HG02610 (cell line): ENCODE measurements at regions not wholly inside any gene's neighbourhood (a gene's known extent, or its start where the extent isn't known, plus 50 kb on each side); places are given as distances from the start of the nearest gene placed in this dataset.
"Not testable (repeated sequence)": the region's sequence is repeated elsewhere in the genome, so short reads cannot be mapped to it uniquely, and the experiment has no call there.

Experiments
- ATAC-seq: cut with Tn5 transposase; IDR thresholded peaks from one replicate; pipeline ENCODE4 v1.9.1; 2021; ENCODE audit warnings: mild to moderate bottlenecking, moderate library complexity; ENCODE audit not compliant: unreplicated experiment

DNA sequence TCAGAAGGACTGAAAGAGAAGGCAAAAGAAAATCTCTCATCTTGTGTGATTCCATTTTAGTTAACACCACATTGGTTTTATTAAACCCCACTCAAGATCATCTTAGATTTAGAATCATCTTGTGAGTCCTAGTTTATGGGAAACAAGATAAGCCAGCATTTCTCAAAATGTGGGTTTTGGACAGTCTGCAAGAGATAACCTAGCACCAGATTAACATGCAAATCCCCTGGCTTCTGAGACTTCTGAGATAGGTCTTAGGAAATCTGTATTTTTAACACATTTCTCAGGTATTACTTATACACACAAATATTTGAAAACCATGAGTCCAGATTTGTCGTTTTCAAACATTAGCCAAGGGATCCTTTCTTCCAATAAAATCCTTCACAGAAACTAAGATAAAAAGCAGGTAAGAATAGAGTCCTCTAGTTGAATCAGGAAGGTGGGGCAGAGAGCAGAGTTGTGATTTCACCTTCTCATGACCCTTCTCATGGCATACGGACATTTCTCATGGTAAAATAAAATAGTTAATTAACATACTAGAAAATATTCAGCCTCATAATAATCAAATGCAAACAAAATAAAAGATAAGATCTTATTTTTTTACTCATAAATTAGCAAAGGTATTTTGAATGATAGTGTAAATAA is 287.2 kb upstream of the FN1 start:
- no peak for ATAC-seq

DNA sequence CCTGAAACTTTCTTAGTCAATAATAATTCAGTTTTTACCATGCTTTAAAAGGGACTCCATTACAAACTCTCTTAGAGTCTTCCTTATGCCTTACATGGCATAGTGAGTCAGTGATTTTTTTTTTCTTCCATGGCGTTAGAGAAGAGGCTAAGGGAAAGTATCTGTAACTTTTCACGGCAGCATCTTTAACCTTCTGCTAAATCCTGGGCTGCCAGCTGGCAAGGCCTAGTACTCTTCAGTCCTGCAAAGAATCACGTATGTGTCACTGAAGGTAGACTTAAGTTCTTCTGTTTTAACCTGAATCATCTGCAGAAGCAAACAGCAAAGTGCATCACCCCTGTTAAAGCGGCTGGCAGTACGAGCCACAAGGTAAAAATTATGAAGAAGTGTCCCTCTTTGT is 286.3 kb upstream of the FN1 start:
- ATAC-seq = no peak

DNA sequence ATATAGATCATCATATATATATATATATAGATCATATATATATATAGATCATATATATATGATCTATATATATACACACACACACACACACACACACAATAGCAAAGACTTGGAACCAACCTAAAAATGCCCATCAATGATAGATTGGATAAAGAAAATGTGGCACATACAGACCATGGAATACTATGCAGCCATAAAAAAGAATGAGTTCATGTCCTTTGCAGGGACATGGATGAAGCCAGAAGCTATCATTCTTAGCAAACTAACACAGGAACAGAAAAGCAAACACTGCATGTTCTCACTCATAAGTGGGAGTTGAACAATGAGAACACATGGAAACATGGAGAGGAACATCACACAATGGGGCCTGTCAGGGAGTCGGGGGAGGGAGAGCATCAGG is 285.6 kb upstream of the FN1 start:
- not testable (repeated sequence) for ATAC-seq

DNA sequence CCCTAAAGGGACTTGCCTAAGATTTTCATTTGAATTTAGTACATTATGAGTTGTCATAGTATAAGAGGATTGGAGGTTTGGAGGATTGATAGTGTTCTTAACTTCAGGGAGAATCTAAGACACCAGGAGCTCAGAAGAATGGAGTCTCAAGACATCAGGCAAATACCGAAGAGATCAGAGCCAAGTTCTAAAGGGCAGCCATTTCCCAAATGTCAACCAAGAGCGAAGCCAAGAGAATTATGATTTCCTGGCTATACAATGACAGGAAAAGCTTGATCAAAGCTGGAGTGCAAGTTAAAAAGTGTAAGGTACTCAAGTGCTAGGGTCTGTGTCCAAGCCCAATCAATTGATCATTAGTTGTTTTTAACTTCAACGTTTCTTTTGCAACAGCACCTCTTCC is 283.0 kb upstream of the FN1 start:
- ATAC-seq = no peak

DNA sequence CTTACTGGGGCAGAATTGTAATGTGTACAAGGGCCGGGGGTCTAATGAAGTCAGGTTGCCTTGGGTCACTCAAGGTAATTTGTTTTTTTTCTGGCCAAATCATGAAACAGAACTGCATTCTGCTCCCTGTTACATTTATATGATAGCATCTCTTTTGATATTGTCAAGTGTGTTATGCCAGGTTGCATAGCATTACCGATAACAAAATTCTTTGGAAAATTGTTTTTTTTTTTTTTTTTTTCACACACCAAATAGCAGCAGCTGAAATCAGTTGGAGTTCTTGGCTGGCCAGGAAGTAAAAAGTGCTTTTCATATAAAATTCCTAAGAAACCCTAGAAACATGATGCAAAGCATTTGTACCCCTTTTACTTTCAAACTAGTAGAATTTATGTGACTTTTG is 282.6 kb upstream of the FN1 start:
- ATAC-seq = no peak

DNA sequence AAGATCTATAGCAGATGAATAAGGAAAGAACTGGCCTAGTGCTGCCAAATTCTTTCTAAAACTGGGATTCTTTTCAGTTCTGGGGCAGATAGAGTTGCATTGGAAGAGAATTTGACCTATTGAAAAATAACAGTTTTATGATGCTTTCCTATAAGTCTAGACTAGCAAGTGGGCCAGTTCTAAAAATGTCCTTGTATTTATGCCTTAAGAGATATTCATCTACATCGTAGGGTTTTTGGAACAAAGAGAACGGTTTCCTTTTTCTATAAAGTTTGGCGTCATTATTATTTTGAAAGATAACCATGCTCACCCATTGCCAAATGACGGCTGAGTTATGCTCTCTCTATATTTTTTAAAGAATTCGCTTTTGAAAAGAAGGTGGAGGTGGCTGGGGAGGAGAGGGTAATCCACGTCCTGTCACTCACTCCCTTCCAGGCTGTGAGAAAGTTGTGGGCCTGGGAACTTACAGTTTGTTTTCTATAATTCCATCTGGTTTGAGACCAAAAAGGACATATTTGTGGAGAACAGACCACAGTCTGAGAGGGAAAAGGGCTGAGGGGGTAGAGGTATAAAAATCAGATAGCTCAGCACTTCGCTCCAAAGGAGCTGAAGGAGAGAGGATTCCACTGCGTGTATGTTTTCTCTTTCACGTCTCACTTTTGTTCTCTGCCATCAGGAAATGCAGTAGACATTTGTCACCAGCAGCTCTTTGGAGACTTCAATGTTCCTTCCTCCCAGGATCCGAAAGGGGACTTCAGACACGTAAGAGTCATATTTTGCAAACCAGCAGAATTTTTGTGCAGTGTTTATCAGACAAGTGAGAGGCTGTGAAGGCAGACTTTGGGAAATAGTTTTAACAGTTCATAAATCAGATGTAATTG is 281.9 kb upstream of the FN1 start:
- no peak for ATAC-seq

DNA sequence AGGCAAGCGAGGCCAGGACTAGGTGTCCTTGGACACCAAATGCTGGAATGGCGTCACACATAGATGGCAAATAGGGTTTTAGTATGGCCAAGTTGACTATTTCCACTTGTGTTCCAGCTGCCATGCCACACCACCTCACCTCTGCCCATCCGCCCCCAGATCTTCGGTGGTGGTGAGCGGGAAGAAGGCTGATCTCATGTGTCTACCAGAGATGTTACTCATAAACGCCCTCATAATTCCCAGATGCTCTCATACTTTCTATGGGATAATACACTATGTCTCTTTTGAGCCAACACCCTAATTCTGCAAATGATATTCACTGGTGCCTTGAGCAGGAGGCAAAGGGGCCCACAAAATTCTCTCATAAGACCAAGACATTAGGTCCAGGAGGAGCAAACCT is 281.1 kb upstream of the FN1 start:
- ATAC-seq = no peak

DNA sequence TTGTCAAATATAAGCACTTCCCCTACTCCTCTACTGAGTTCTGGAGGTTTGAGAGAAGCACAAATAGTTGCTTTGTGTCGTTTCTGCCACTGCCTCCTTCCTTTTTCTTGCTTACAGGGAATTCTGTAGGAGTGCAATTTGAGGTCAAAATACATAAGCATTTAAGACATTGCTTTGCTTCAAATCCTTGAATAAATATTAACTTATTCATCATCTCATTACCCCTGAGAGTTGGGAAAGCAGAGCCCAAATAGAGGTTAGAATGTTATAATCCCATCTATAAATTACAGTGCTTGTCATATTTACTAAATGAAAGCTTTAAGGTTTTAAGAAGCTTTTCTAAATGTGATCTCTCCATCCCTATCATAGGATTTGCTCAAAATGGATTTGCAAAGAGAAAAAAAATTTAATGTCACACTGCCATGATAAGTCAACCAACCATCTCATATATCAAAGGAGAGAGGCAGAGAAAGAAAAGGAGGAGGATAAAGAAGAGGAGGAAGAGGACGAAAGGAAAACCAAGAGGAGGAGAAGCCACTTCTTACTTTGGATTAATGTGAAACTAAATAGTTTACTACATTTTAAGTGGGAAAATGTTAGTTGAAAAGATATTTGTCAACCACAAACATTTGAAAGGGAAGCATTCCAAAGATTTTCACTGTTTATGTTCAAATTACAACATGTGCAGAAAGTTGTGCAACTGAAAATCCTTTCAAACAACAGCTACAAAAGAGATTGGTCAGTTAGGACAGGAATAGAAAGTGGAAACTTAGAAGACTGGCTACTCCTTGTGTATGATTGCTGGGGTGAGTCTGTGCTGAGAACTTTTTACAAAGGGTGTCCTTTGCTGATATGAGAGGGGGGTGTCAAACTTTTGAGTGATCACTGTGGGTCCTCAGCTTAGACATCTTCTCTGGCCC is 277.3 kb upstream of the FN1 start:
- no peak for ATAC-seq

DNA sequence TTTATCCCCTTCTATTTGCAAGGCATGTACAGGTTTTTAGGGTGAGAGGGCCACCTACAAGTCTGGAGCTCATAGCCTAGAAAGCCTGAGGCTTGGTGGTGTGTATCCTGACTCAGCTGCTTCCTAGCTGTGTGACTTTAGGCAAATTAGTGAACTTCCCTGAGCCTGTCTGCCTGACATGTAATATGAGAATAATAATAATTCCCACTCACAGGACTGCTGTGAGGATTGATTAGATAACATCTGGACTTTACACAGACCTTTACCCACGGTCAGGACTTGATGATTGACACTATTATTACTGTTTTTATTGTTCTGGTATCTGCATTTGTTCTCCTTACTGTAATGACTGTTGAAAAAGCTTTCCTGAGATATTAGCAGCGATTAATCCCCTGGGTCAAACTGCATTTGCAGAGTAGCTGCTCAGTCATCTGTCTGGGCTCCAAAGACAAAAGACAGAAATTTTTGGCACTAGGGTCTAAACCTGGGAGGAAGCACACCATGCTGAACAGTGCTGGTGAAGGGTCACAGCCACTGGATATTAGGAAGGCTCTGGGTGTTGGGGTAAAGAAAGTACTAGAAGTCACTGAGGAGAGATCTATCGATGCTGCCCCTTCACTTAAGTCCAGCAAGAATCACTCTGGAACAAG is 276.5 kb upstream of the FN1 start:
- no peak for ATAC-seq

DNA sequence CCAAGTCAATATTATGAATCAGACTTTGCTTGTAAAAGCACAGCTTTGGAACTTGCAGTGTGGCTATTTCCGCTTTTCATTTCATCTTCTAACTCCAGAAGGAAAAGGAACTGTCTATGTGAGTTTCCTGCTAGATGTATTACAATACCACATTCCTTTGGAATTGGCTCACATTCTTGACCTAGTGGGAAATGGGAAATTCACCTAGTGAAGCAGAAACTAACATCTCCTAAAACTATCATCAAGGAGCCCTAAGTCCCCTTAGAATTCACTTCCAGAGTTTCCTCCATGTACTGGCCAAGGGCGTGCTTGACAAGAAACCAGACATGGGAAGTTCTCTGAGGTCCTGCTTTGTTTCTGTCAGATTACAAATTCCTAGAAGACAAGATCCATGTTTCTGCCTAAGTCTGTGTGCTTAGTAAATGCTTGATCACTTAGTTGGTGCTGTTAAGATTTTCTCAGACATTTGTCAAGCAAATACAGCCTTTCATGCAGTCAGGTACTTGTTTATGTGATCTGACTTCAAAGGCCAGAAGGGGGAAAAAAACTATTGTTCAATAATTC is 275.7 kb upstream of the FN1 start:
- no peak for ATAC-seq

DNA sequence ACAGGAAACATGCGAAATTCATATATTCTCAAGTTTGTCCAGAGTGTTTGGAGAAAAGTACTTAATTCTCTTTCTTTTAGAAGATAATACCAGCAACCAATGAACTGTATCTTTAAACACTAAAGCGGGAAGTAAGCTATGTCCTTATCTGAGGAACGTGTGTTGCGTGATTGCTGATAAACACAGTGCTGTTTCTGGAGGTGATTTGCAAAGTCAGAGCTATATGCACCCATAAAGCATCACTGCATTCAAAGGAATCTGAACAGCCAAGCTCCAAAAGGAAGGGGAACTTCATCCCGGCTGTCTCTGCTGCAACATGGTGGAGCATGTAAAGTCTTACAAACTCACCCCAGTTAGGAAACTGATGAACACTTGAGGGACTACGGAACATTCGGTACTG is 271.7 kb upstream of the FN1 start:
- ATAC-seq = no peak

DNA sequence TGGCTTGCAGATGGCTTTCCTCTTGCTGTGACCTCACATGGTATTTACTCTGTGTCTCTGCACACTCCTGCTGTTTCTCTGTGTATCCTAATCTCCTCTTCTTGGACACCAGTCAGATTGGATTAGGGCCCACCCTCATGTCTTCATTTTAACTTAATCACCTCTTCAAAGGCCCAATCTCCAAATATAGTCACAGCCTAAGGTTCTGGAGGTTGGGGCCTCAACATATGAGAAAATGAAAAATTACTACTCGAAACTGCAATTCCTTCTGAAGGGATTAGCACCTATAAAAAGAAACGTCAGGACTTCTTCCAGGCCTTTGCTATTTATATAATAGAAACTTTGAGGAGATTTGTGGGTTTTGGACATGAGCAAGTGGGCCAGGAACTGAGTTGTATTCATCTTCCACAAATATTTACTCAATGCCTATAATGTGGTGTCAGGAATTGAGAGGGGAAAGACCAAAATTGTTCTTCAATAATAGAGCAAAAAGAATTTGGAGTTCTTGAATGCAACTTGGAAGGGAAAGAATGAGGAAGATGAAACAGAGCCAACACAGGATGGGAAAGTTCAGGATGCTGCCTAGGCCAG is 270.0 kb upstream of the FN1 start:
- no peak for ATAC-seq

DNA sequence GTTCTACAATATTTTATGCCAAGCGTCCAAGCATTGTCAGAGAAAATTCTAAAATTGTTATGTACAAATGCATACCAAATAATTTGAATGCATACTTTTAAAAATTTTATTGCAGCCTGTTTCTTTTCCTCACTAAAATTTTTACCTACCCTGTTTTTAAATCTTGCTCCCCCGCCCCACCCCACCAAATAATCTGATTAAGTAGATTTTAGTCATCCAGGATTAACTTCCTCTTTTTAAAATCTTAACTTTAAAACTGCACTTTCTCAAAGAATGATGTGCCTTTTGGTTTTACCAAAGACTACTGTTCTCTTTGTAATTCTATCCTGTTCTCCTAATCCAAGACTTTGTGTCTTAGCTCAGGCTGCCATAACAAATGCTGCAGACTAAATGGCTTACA is 269.4 kb upstream of the FN1 start:
- ATAC-seq = no peak

DNA sequence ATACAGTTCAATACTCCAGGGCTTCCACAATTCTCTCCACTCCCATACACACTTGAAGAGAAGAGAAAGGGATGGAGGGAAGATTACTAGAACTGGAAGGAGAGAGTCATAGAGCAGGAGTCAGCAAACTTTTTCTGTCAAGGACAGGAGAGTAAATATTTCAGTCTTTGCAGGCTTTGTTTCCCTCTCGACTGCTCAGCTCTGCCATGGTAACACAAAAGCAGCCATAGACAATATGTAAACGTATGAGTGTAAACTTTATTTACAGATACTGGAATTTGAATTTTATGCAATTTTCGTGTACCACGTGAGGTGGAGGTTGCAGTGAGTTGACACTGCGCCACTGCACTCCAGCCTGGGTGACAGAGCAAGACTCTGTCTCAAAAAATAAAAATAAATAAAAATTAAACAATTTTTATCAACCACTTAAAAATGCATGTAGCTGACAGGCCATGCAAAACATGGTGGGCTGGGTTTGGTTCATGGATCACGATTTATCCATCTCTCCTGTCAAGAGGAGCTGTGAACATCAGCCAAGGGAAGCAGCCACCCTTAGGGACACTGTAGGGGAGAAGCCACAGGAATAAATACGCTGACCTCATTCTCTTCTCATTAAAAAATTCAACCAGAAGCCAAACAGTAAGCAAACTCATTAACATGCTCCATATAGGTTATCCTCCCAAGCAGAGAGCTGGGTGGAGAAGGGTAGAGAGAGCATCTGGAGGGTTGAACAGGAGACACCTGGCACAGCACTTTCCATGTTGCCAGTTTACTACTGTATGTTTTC is 266.4 kb upstream of the FN1 start:
- no peak for ATAC-seq

DNA sequence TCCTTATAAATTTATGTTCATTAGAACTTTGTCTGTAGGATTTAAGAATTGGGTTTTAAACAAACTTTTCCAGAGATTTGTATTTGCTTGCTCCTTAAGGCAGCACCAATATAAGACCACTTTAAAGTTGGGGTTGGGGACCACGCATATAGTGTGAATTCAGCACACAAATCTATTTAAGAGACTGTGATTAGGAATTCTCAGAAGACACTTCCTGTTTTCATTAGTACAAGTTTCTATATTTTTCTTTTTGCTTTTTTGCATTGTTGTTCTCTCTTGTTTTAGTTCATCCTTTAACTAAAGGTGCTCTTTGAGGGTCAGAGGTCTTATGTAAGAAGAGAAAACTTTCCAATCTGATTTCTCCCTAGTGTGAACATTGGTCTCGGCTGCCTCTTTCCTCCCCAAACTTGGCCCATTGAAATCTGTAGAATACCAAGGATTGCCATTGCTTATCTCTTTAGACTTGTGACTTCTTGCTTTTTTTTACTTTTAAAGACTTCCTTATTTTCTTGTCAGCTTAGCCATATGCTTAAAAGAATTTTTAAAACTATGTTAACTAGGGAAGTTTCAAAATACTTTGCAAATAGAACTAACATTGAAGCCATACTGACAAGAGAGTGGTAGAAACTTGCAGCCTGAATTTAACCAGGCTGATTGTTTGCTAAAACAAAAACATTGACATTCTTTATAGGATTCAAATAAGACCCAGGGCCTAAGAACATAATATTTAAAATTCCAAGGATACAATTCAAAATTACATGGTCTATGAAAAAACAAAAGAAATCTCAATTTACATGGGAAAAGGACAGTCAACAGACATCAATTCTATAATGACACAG is 264.1 kb upstream of the FN1 start:
- no peak for ATAC-seq

DNA sequence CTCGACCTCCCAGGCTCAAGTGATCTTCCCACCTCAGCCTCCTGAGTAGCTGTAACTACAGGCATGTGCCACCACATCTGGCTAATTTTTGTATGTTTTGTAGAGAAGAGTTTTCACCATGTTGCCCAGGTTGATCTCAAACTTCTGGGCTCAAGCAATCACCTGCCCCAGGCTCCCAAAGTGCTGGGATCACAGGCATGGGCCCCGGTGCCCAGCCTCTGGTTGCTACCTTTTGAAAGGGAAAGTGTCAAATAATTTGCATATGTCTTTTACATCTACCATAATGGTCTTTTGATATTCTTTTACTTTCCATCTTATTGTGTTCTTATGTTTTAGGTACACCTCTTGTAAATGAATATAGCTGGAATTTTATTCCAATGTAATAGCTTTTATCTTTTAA is 263.1 kb upstream of the FN1 start:
- no peak for ATAC-seq

DNA sequence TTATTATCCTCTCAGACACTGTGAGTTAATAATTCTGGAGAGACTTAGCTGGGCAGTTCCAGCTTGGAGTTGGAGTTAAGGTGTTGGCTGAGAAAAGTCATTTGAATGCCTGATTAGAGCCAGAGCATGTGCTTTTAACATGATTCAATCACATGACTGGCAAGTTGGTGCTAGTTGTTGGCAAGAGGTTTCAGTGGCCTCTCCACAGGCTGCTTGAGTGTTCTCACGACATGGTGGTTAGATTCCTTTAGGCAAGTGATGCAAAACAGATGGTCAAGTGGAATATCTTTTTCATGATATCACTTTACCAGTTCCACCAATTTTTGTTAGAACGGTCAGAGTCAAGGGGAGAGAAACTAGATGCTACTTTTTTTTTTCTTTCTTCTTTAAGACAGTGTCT is 262.7 kb upstream of the FN1 start:
- ATAC-seq = no peak

DNA sequence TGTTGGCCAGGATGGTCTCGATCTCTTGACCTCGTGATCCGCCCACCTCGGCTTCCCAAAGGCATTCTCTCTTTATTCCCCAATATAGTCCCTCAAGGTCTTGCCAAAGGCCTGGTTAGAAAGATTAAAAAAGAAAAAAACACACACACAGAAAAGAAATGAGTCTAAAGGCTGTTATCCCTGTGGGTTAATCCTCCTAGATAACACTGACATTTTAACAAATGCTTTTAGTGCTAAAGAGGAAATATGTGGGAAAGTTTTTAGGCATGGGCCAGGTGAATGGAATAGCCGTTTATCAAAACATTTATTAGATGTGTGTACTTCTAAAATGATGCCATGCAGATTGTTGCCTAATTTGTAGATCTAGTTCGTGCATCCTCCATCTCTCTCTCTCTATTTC is 261.6 kb upstream of the FN1 start:
- no peak for ATAC-seq

DNA sequence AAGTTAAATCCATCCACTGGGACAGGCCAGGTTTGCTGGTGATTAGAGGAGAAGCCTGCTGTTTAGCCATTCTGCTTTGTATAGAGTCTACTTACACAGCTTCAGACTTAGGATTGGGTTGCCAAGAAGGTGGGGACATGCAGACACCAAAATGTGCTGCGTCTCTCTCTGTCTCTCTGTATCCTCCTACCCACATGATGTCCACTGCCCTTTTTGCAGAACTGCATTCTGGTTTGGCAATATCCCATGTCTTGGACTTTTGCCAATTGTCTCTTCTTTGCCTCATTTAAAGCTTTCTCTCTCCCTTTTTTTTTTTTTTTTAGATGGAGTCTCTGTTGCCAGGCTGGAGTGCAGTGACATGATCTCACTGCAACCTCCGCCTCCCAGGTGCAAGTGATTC is 261.1 kb upstream of the FN1 start:
- no peak for ATAC-seq
